Parathyroid adenoma (tissue), 2 donors: ENCODE measurements at regions not wholly inside any gene's neighbourhood (a gene's known extent, or its start where the extent isn't known, plus 50 kb on each side); places are given as distances from the start of the nearest gene placed in this dataset.
"Not testable (repeated sequence)": the region's sequence is repeated elsewhere in the genome, so short reads cannot be mapped to it uniquely, and the experiment has no call there.

Source experiments
- H2AFZ ChIP-seq: fragments of 300-600 bp; sonication (generic); one replicate; pipeline ENCODE4 v1.7.0; 2017; ENCODE audit warnings: antibody characterized with exemption, mild to moderate bottlenecking
- H3K27ac ChIP-seq: fragments of 300-600 bp; sonication (generic); one replicate; pipeline ENCODE4 v1.7.0; 2017
- H3K27me3 ChIP-seq: fragments of 300-600 bp; sonication (generic); one replicate; pipeline ENCODE4 v1.7.0; 2017; ENCODE audit warnings: low read length; ENCODE audit not compliant: control insufficient read depth, insufficient read depth
- H3K36me3 ChIP-seq: fragments of 300-600 bp; sonication (generic); one replicate; pipeline ENCODE4 v1.7.0; 2017; ENCODE audit warnings: low read length; ENCODE audit not compliant: control insufficient read depth, insufficient read depth
- H3K4me1 ChIP-seq: fragments of 300-600 bp; sonication (generic); one replicate; pipeline ENCODE4 v1.7.0; 2017; ENCODE audit warnings: control low read depth
- H3K4me2 ChIP-seq: fragments of 300-600 bp; sonication (generic); one replicate; pipeline ENCODE4 v1.7.0; 2017; ENCODE audit warnings: low read length
- H3K4me3 ChIP-seq: fragments of 300-600 bp; sonication (generic); one replicate; pipeline ENCODE4 v1.7.0; 2017; ENCODE audit warnings: low read depth, low read length
- H3K79me2 ChIP-seq: fragments of 300-600 bp; sonication (generic); one replicate; pipeline ENCODE4 v1.7.0; 2017; ENCODE audit warnings: control low read depth
- H3K9ac ChIP-seq: fragments of 300-600 bp; sonication (generic); one replicate; pipeline ENCODE4 v1.7.0; 2017; ENCODE audit warnings: mild to moderate bottlenecking
- H3K9me3 ChIP-seq: fragments of 300-600 bp; sonication (generic); one replicate; pipeline ENCODE4 v1.7.0; 2017; ENCODE audit warnings: low read length; ENCODE audit not compliant: control insufficient read depth
- TF ChIP-seq, protein P1 (sequence below): fragments of 300-600 bp; sonication (generic); IDR thresholded peaks from one replicate; pipeline ENCODE4 v1.7.0; 2017; ENCODE audit warnings: antibody characterized with exemption, mild to moderate bottlenecking
- donor health status: primary hyperparathyroidism.

GRCh38 chr4:22625311-22625710, 67.4 kb upstream of the GBA3 start:
- H3K9ac ChIP-seq: no peak overlapping the region
- no peak overlapping the region for H3K4me3 ChIP-seq
- no peaks in the 10 kb centered on the region for H3K27me3 ChIP-seq
- H3K4me2 ChIP-seq: no peak overlapping the region
- H3K27ac ChIP-seq: no peak overlapping the region
- no peaks in the 10 kb centered on the region for H3K9me3 ChIP-seq
- H3K4me1 ChIP-seq: no peaks in the 10 kb centered on the region
- H3K79me2 ChIP-seq: no peaks in the 10 kb centered on the region
- TF ChIP-seq, protein P1, sequence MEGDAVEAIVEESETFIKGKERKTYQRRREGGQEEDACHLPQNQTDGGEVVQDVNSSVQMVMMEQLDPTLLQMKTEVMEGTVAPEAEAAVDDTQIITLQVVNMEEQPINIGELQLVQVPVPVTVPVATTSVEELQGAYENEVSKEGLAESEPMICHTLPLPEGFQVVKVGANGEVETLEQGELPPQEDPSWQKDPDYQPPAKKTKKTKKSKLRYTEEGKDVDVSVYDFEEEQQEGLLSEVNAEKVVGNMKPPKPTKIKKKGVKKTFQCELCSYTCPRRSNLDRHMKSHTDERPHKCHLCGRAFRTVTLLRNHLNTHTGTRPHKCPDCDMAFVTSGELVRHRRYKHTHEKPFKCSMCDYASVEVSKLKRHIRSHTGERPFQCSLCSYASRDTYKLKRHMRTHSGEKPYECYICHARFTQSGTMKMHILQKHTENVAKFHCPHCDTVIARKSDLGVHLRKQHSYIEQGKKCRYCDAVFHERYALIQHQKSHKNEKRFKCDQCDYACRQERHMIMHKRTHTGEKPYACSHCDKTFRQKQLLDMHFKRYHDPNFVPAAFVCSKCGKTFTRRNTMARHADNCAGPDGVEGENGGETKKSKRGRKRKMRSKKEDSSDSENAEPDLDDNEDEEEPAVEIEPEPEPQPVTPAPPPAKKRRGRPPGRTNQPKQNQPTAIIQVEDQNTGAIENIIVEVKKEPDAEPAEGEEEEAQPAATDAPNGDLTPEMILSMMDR: no peak
- no peak overlapping the region for H2AFZ ChIP-seq
- H3K36me3 ChIP-seq: no peaks in the 10 kb centered on the region

GRCh38 chr4:22627851-22628250, 64.9 kb upstream of the GBA3 start:
- H3K27me3 ChIP-seq, H3K79me2 ChIP-seq, H3K9ac ChIP-seq, H3K27ac ChIP-seq, H3K9me3 ChIP-seq, H3K36me3 ChIP-seq, H3K4me2 ChIP-seq, H3K4me1 ChIP-seq, H3K4me3 ChIP-seq, H2AFZ ChIP-seq: not testable (repeated sequence)

GRCh38 chr4:22630161-22630975, 62.4 kb upstream of the GBA3 start:
- not testable (repeated sequence) for H3K36me3 ChIP-seq, H3K27me3 ChIP-seq, H3K9ac ChIP-seq, H3K79me2 ChIP-seq, H3K4me1 ChIP-seq, H3K4me2 ChIP-seq, H3K27ac ChIP-seq, H3K9me3 ChIP-seq, H2AFZ ChIP-seq, H3K4me3 ChIP-seq

DNA sequence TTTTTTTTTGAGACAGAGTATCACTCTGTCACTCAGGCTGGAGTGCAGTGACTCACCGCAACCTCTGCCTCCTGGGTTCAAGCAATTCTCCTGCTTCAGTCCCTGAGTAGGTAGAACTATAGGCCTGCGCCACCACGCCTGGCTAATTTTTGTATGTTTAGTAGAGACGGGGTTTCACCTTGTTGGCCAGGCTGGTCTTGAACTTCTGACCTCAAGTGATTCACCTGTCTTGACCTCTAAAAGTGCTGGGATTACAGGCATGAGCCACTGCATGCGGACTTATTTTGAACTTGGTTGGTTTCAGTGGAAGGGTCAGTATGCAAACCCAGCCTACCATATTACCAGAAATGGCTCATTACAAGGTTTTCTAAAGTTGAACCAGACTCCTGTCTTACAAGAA, 61.6 kb upstream of the GBA3 start:
- H3K4me2 ChIP-seq, H3K9me3 ChIP-seq, H3K27ac ChIP-seq, H3K4me1 ChIP-seq, H3K36me3 ChIP-seq, H3K79me2 ChIP-seq, H3K9ac ChIP-seq, H3K4me3 ChIP-seq, H2AFZ ChIP-seq, H3K27me3 ChIP-seq: not testable (repeated sequence)

- Histone ChIP-seq H3K4me1 (no peaks in the 10 kb centered on the region), H3K4me3 (no peak overlapping the region), H3K4me2 (no peak overlapping the region), H3K79me2 (no peaks in the 10 kb centered on the region), H3K27me3 (no peaks in the 10 kb centered on the region), H3K9me3 (no peaks in the 10 kb centered on the region), H3K27ac (no peak overlapping the region), H2AFZ (no peak overlapping the region), H3K9ac (no peak overlapping the region), H3K36me3 (no peaks in the 10 kb centered on the region)
- TF ChIP-seq, protein P1: no peak
Measured at GRCh38 chr4:22634541-22635181, 58.1 kb upstream of the GBA3 start.

DNA sequence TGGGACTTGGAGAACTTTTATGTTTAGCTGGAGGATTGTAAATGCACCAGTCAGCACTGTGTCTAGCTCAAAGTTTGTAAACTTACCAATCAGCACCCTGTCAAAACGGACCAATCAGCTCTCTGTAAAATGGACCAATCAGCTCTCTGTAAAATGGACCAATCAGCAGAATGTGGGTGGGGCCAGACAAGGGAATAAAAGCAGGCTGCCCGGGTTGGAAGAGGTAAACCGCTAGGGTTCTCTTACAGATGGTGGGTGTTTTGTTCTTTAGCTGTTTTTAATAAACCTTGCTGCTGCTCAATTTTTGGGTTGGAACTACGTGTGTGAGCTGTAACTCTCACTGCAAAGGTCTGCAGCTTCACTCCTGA, 57.6 kb upstream of the GBA3 start:
- H3K4me3 ChIP-seq, H3K27me3 ChIP-seq, H3K79me2 ChIP-seq, H3K4me1 ChIP-seq, H2AFZ ChIP-seq, H3K36me3 ChIP-seq, H3K9ac ChIP-seq, H3K27ac ChIP-seq, H3K9me3 ChIP-seq, H3K4me2 ChIP-seq: not testable (repeated sequence)
